Motor neuron (in vitro differentiated cells): ENCODE measurements at regions not wholly inside any gene's neighbourhood (a gene's known extent, or its start where the extent isn't known, plus 50 kb on each side); places are given as distances from the start of the nearest gene placed in this dataset.
A peak's percentile ranks its signal among the peaks of the same experiment; 100 is the strongest.

Experiments
- ATAC-seq, 8 experiments: fragments of 200-7000 bp; cut with Tn5 transposase; replicated peaks in 6 of 8; 2 replicates each; pipeline ENCODE4 v1.8.0; 2021; ENCODE audit warnings: mild to moderate bottlenecking in 8 of 8, moderate library complexity in 8 of 8
- H3K27ac ChIP-seq, 2 donors: fragments of 250-450 bp; sonication (Bioruptor Pico); 2 replicates each; pipeline ENCODE4 v1.9.0; 2021; ENCODE audit warnings: antibody characterized with exemption in 2 of 2, mild to moderate bottlenecking in 2 of 2, moderate library complexity in 1 of 2
- H3K4me1 ChIP-seq, 2 donors: fragments of 250-450 bp; sonication (Bioruptor Pico); replicated peaks in 1 of 2; 2 replicates each; pipeline ENCODE4 v1.6.1; 2021; ENCODE audit warnings: antibody characterized with exemption in 2 of 2, mild to moderate bottlenecking in 2 of 2, moderate library complexity in 1 of 2
- H3K4me3 ChIP-seq, 5 donors: fragments of 250-450 bp; sonication (Bioruptor Pico); 2 replicates each; pipeline ENCODE4 v1.9.0; 2021; ENCODE audit warnings: antibody characterized with exemption in 5 of 5, mild to moderate bottlenecking in 5 of 5, moderate library complexity in 4 of 5
- WGBS, 10 experiments: fragments of 450-650 bp; shearing (Covaris generic); methylation state at CpG; one replicate each; pipeline ENCODE4 v1.0.0; 2022; 5-methylcytosine and 5-hydroxymethylcytosine counted together
- in situ Hi-C, 9 experiments: fragments of 400-800 bp; cut with MboI; loops; one replicate each; pipeline ENCODE4 v1.15.0; 2021; ENCODE audit warnings: low sequenced_read_pairs in 9 of 9, low pct_unique_long_range_greater_than_20kb in 2 of 9; ENCODE audit not compliant: unreplicated experiment in 9 of 9

- no peak for ATAC-seq
- Histone ChIP-seq H3K4me3 (no peak overlapping the region), H3K27ac (no peak overlapping the region), H3K4me1 (peaks cover 2 to 15% of the 10 kb centered on the region in 2 donors)
- 29 to 100% (median 73%) methylated on average over 1 to 3 of the region's 3 CpGs; no CpG with 5 or more reads in 4 of the 10 experiments for whole genome bisulfite sequencing, 10 experiments
- in situ Hi-C loops: no loop called here
Observed at GRCh38 chr10:24039897-24040296, 169.0 kb upstream of the KIAA1217 start.

- WGBS, 10 experiments: 0 to 90% (median 69%) methylated on average over 1 to 3 of the region's 3 CpGs
- ATAC-seq: no peak
- Histone ChIP-seq H3K4me3 (no peak overlapping the region), H3K27ac (no peak overlapping the region), H3K4me1 (peaks cover 2 to 15% of the 10 kb centered on the region in 2 donors)
- in situ Hi-C loops: no loop called here
Observed at GRCh38 chr10:24041034-24041433, 167.9 kb upstream of the KIAA1217 start.

GRCh38 chr10:24041834-24042233 is 167.1 kb upstream of the KIAA1217 start:
- Histone ChIP-seq H3K4me1 (peaks cover 2 to 15% of the 10 kb centered on the region in 2 donors), H3K27ac (no peak overlapping the region), H3K4me3 (no peak overlapping the region)
- no peak for ATAC-seq
- in situ Hi-C loops: no loop called here
- 7 to 92% (median 80%) methylated on average over 1 to 7 of the region's 8 CpGs; no CpG with 5 or more reads in 3 of the 10 experiments for WGBS, 10 experiments

DNA sequence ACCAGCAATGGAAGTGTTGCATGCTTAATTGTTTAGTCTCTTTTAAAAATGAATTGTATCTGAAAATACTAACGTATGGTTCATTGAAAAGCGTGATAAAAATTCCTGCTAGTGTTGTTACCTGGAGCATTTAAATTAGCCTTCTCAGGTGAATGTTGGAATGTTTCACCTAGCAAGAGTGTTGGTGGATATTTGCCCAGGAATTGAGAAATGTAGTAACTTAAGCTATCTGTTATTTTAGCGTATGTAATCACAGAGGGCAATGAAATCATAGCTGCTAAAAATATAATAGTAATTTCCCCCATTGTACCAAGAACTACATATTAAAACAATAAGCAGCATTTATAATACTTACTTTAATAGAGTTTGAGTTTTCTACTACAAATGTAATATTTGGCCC is 166.1 kb upstream of the KIAA1217 start:
- in situ Hi-C loops: no loop called here
- ATAC-seq: no peak
- Histone ChIP-seq H3K4me3 (no peak overlapping the region), H3K27ac (no peak overlapping the region), H3K4me1 (peaks cover 2 to 20% of the 10 kb centered on the region in 2 donors)
- WGBS, 10 experiments: 15 to 100% (median 90%) methylated on average over 1 to 3 of the region's 3 CpGs; no CpG with 5 or more reads in 1 of the 10 experiments

GRCh38 chr10:24046060-24046459 is 162.9 kb upstream of the KIAA1217 start:
- in situ Hi-C loops: no loop called here
- H3K4me3 ChIP-seq: no peak overlapping the region
- no peak overlapping the region for H3K27ac ChIP-seq
- WGBS, 10 experiments: 30 to 100% (median 95%) methylated on average over 1 to 2 of the region's 2 CpGs; no CpG with 5 or more reads in 5 of the 10 experiments
- peaks cover 0 to 12% of the 10 kb centered on the region in 2 donors for H3K4me1 ChIP-seq
- ATAC-seq: no peak

GRCh38 chr10:24047176-24047575 is 161.8 kb upstream of the KIAA1217 start:
- 0 to 100% (median 73%) methylated on average over 1 of the region's 1 CpG; no CpG with 5 or more reads in 4 of the 10 experiments for WGBS, 10 experiments
- Histone ChIP-seq H3K27ac (no peak overlapping the region), H3K4me3 (no peak overlapping the region), H3K4me1 (peaks cover 0 to 9% of the 10 kb centered on the region in 2 donors)
- ATAC-seq: no peak
- in situ Hi-C loops: no loop called here

- no peak for ATAC-seq
- Histone ChIP-seq H3K4me1 (no peaks in the 10 kb centered on the region), H3K27ac (no peak overlapping the region), H3K4me3 (no peak overlapping the region)
- WGBS, 10 experiments: 17 to 100% (median 74%) methylated on average over 1 to 2 of the region's 2 CpGs; no CpG with 5 or more reads in 4 of the 10 experiments
- in situ Hi-C loops: no loop called here
Observed at GRCh38 chr10:24054421-24054820, 154.5 kb upstream of the KIAA1217 start.

DNA sequence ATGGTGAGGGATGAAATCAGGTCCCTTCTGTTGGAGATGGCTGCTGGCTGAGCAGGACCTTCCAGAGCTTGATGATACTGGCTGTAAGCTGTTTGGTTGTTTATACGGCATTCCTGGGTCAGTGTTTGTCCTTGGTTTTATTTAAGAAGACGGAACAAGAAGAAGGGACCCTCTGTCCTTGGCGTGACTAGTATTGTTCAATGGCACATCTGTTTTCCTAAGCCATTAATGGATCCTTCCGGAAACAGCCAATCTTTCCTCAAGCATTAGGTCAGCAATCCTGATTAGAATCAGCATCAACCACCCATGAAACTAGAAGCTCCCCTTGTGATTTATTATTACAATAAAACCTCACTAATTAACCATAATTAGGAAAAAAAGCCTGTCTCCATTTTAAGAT is 128.7 kb upstream of the KIAA1217 start:
- 57 to 100% (median 100%) methylated on average over 1 to 4 of the region's 4 CpGs; no CpG with 5 or more reads in 1 of the 10 experiments for WGBS, 10 experiments
- H3K4me3 ChIP-seq: no peak overlapping the region
- no peak overlapping the region for H3K27ac ChIP-seq
- no peaks in the 10 kb centered on the region for H3K4me1 ChIP-seq
- no peak for ATAC-seq
- in situ Hi-C loops: no loop called here

DNA sequence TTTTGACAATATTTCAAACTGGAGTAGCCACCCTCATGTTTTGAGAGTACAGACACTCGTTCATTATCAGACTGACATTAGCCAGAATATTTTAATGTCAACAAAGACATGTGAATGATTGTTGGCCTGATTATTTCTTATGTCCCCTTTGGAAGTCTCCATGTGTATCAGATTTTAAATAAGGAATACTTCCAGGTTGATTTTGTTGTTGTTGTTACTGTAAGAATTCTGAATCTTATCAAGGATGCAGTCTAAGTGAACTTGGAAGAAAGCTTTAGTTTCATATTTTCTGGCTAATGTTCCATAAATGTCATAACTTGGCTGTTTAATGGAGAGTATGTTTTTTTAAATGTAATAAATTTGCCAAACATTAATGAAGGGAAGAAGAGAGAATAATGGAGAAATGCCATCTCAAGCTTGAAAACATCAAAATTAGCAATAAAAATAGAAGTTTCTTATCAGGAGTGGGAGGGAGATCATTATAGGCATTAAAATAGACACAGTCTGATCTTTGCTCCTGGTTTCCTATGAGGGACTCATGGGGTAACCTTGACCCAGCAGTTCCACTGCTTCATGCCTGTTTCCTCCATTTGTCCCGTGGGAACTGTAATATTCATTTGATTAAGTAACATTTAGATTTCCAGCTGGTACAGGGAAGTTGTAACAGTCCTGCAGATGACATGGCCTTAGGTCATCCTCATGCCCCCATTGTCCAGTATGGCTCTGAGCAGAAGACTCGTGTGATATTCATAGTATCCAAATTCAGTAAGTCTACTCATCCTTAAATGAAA is 122.4 kb upstream of the KIAA1217 start:
- no peak for ATAC-seq
- Histone ChIP-seq H3K4me1 (no peaks in the 10 kb centered on the region), H3K27ac (no peak overlapping the region), H3K4me3 (no peak overlapping the region)
- in situ Hi-C loops: no loop called here
- 0 to 94% (median 63%) methylated on average over 1 to 3 of the region's 3 CpGs for WGBS, 10 experiments

GRCh38 chr10:24091256-24091655 is 117.7 kb upstream of the KIAA1217 start:
- Histone ChIP-seq H3K4me3 (no peak overlapping the region), H3K4me1 (no peaks in the 10 kb centered on the region), H3K27ac (no peak overlapping the region)
- ATAC-seq: no peak
- WGBS, 10 experiments: 0 to 100% (median 46%) methylated on average over 1 to 2 of the region's 2 CpGs; no CpG with 5 or more reads in 2 of the 10 experiments
- in situ Hi-C loops: no loop called here

DNA sequence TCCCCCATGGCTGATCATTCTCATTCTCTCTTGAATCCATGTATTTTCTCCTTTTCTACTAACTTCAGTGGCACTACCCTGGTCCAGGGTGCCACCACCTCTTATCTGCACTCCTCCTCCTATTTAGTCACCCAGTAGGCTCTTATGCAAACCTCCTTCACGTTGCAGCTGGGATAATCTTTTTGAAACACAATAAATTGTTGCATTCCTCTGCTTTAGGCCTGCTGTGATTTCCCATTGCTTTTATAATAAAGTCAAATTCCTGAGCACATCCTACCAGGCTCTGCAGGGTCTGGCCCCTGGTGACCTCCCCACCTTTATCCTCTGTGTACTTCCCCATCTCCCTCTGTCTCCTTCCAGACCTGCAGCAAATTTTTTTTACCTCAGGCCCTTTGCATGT is 112.7 kb upstream of the KIAA1217 start:
- H3K4me3 ChIP-seq: no peak overlapping the region
- in situ Hi-C loops: no loop called here
- 0 to 43% (median 13%) methylated on average over 1 of the region's 1 CpG; no CpG with 5 or more reads in 2 of the 10 experiments for WGBS, 10 experiments
- no peak for ATAC-seq
- no peak overlapping the region for H3K27ac ChIP-seq
- peaks cover 0 to 6% of the 10 kb centered on the region in 2 donors for H3K4me1 ChIP-seq

- in situ Hi-C loops: no loop called here
- ATAC-seq: peak in 3 of 8 experiments; percentile 35 to 47 (median 44)
Observed at GRCh38 chr10:24097751-24098207, 111.2 kb upstream of the KIAA1217 start.

GRCh38 chr10:24104895-24105294 is 104.0 kb upstream of the KIAA1217 start:
- ATAC-seq: no peak
- H3K4me3 ChIP-seq: no peak overlapping the region
- no peak overlapping the region for H3K27ac ChIP-seq
- in situ Hi-C loops: no loop called here
- 0 to 100% (median 100%) methylated on average over 1 of the region's 1 CpG; no CpG with 5 or more reads in 4 of the 10 experiments for WGBS, 10 experiments
- H3K4me1 ChIP-seq: no peaks in the 10 kb centered on the region

More at GRCh38 chr10:24097751-24098207, 111.2 kb upstream of the KIAA1217 start:
- Histone ChIP-seq H3K27ac (no peak overlapping the region), H3K4me3 (no peak overlapping the region), H3K4me1 (peaks cover 0 to 6% of the 10 kb centered on the region in 2 donors)
- WGBS, 10 experiments: 0 to 56% (median 29%) methylated on average over 1 to 6 of the region's 7 CpGs; no CpG with 5 or more reads in 2 of the 10 experiments
